Fibroblast of skin of right biceps (primary cell): ENCODE measurements at regions not wholly inside any gene's neighbourhood (a gene's known extent, or its start where the extent isn't known, plus 50 kb on each side); places are given as distances from the start of the nearest gene placed in this dataset.

Source experiments
- DNase-seq: peaks from one replicate; pipeline ENCODE4 v3.0.0-alpha.2; 2013

DNA sequence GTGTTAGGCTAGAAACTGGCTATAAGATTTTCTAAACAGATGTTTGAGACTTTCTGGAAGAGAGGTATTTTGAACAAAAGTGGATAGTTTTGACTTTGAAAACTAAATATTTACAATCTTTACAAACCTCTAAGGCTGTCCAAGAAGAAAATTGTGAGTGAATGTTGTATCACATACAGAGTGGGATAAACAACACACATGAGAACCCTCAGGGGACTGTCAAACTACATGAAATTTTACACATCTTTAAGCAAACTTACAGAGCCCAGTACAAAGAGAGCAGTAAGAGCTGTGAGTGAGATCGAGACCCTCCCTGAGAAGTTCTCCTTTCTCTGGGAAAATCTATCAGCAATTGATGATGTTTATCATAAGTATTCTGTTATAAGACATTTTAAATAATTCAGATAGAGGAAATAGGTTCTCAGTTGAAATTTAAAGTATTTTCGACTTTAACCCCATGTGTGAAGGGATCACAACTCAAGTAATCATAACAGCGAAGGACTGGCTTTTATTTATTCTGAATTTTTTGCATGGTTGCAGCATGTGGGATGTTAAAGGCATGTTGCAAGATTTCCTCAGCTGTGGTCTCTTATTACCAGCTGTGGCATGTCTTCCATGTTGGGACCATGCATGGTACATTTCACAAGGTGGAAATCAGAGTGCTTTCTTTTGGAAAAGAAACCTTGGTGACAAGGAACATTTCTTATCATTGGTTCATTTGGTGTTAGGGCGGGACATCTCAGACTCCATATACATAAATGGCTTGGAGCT lies 264.0 kb upstream of the PRICKLE1 start:
- no peak for DNase-seq

DNA sequence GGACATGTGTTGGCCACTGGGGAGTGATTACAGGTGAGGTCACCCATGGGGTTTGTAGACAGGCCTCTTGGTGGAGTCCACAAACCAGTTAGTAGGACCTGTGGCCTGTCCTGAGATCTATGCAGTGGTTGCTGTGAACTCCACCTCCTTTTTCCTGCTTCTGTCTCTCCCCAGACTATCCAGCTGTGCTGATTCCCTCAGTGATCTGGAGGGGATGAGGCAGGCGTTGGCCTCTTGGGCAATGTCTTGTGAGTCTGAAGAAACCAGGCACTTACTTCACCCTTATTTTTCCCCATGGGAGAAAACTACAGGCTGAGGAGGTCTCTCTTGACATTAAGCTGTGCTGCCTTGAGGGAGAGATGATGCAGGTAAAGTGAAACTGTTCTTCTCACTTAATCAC lies 257.2 kb upstream of the PRICKLE1 start:
- DNase-seq, result no peak

DNA sequence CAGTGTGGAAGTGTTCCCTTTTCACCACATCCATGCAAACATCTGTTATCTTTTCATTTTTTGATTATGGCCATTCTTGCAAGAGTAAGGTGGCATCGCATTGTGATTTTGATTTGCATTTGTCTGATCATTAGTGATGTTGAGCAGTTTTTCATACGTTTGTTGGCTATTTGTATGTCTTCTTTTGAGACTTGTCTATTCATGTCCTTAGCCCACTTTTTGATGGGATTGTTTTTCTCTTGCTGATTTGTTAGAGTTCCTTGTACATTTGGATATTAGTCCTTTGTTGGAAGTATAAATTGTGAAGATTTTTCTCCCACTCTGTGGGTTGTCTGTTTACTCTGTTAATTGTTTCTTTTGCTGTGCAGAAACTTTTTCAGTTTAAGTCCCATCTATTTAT lies 244.5 kb upstream of the PRICKLE1 start:
- DNase-seq, result no peak

DNA sequence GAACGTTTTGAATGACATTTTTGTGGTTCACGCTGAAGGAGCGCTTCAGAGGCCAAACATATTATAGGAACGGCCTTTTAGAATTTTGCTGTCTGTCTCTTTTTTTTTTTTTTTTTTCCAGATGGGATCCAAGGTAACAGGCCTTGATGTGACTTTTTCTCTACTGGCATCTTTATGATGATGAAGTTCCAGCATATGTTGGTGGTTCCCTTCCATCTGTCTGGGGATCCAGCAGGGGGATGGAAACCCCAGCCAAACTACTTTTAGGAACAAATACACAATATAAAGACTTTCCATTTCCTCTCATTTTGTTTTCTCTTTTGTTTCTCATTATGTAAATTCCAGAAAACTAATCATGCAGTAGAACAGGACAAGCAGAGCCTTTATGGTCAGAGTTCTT lies 239.3 kb upstream of the PRICKLE1 start:
- peak; percentile 23 for DNase-seq

DNA sequence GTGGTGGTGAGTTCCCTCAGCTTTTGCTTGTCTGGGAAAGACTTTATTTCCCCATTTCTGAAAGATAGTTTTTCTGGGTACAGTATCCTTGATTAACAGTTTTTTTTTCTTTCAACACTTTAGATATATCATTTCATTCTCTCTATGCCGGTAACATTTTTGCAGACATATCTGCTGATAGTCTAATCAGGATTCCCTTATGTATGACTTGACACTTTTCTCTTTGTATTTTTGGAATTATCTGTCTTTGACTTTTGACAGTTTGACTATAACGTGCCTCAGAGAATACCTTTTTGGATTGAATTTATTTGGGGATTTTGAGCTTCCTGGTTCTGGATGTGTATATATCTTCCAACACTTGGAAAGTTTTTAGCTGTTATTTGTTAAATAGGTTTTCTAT lies 234.8 kb upstream of the PRICKLE1 start:
- DNase-seq, result no peak

DNA sequence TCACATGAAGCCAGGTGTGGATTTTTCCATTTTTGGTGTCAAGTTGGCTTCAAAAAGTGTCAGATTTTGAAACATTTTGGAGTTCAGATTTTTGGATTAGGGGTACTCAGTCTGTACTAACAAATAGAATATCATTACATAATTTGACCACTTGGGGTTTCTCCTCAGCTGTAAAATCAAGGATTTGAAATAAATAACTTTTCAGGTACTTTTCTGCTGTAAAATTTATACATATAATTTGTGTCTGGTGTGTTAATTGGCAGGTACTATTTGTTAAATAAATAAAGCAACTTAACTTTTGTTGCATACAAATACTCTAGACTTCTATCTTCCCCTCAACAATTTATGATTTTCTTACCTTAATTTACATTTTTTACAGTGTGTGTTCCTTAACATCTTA lies 234.1 kb upstream of the PRICKLE1 start:
- DNase-seq, result no peak

DNA sequence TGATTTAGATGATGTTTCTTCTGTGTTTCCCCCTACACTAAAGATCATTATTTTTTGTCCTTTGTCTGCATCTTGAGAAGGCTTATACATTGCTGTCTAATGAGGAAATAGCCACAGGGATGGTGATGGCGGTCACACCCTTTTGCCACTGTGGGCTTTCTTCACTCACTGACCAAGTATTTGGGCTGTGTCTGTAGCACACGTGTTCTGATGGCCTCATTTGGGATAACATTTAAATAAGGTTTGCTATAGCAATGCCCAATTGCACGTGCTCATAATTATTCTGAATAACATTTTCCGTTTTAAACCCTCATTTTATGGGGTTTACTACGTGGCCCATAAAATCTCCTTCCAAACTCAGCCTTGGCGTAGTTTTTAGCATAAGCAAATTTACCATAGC lies 230.3 kb upstream of the PRICKLE1 start:
- no peak for DNase-seq

DNA sequence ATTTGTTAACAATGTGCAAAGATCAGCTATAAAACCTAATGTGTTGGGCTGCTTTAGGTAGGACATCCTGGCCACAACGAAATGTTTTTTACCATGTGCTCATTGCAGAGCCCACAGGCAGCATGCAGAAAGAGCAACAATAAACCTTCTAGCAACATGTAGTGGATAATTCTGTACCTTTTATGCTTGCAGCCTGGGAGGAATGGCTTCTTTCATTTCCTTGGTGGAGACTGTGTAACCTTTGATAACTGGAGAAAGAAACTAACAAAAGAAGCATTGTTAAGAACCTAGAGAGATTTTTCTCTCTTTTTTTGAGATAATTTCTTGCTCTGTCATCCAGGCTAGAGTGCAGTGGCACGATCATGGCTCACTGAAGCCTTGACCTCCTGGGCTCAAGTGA lies 225.5 kb upstream of the PRICKLE1 start:
- no peak for DNase-seq

DNA sequence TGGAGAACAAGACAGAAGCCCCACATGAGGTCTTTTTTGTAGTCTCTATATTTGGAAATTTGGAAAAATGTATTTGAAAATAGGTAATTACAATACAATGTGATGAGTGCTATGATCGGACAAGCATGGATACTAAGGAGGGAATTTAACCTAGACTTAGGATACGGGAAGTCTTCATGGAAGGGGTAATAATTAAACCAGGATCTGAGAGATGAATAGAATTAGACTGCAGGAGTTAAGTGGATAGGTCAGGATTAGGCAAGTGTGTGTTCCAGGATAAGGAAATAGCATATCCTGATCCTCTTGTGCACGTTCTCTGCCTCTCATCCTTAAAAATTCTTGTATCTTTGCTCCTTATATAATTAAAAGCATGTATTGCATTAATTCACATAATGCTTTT lies 223.3 kb upstream of the PRICKLE1 start:
- DNase-seq, result no peak

DNA sequence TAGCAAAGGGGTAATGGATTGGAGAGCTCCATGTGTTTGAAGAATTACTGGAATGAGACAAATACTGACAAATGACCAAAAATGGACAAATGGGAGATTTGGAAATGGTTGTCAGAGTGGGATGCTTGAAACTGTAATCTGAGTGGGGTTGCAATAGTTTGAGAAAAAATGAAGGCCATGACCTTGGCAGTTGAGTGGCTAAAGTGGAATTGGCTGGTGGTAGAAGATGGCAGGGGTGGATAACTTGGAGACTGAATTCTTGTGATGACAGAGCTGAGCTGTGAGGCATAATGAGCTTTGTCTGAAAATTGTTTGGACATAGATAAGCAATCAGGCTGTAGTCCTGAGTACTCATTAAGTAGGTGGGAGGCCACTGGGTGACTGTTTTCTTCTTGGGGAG lies 222.5 kb upstream of the PRICKLE1 start:
- DNase-seq, result no peak

DNA sequence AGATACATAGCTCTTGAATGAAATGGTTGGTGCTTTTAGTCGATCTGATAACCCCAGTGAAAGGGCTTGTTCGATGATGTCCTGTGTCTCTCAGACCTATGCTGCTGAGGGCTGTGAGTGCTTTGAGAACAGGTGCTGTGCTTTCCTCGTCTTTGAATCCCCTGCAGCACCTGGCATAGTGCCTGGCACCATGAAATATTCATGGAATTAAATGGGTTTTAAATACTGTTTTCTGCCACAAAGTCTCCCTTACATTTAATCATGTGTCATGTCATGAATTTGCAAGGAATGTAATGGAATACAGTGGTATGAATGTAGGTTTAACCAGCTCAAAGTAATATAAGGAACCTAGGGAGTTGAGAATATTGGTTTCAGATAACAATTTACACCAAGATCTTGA lies 220.5 kb upstream of the PRICKLE1 start:
- peak; percentile 66 for DNase-seq

DNA sequence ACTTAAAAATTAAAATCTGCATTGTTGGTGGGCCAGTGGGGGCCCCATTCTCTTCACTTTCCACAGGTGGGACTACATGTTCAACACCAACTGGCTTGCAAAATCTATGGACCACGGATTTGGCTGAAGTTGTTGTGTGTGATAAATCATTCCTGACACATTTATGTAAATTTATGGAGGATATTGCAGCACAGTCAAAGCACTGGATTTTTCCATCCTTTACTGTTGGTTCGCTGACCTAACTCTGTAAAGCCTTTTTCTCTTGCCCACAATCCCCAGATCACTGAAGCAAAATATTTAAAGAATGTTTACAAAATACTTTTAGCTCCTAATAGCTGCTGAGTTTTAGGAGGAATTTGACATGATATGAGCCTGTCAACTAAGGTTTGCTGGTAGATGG lies 219.7 kb upstream of the PRICKLE1 start:
- DNase-seq, result peak; percentile 74

DNA sequence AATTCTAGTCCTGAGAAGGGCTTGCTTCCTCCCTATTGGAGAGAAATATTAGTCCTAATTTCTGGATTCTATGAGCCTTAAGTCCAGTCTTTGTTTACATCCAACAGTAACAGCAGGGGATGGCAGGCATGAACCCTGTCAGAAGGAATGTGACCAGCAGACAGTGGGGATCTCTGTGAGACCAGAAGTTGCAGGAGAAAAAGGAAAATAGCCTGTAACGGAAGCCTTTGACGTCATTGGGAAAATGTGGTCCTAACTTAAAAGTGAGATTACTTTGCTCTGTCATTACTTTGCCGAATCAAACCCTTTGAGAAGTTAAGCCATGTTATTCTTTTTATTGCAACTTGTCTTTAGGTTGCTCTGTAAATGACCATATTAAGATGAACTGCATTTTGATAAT lies 218.2 kb upstream of the PRICKLE1 start:
- no peak for DNase-seq

DNA sequence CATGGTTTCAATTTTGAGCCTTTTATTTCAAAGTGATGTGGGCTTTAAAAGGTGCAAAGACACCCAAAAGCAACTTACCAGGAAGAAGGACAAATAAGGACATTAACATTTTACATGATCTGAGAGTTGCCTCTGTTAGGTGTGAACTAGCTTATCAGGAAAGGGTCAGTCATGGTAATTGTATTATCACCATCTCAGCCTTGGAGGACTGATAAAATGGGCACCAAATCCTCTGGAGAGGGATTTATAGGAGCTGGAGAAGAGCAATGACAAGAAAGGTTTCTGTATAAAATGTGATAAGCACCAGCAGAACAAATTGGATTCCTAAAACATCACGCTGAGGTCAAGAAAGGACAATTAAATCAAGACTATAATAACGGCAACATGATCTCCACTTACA lies 217.7 kb upstream of the PRICKLE1 start:
- no peak for DNase-seq

DNA sequence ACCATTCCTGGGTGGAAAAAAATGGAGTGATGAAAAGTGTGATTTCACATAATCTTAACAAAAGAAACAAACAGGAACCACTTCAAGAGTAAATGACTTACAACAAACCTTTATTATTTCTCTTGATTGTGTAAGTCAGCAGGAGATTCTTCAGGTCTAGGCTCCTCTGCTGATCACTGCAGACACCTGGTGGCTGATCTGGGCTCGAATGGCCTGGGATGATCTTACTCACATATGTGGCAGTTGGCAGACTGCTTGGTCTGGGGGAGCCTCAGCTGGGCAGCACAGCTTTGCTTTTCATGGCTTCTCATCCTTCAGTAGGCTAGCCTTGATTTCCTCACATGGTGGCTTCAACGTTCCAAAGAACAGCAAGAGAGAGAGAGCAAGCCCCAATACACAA lies 215.4 kb upstream of the PRICKLE1 start:
- DNase-seq, result no peak

DNA sequence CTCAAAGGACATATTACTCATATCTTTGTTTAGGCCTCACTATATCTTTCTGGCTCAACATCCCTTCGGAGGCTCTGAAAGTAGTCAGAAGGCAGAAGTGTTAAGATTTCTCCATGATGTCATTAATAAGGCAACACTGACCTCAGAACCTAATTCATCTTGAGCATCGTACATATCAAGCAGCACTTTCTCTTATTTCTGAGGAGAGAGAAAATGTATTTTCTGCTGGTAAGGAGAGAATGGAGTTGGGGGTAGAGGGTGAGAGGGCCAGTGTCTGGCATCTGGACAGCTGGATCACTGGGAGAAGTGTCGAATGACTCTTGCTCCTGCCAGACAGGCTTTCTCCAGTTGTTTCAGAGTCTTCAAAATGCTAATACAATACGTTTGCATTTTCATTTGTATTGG lies 213.2 kb upstream of the PRICKLE1 start:
- peak; percentile 35 for DNase-seq

DNA sequence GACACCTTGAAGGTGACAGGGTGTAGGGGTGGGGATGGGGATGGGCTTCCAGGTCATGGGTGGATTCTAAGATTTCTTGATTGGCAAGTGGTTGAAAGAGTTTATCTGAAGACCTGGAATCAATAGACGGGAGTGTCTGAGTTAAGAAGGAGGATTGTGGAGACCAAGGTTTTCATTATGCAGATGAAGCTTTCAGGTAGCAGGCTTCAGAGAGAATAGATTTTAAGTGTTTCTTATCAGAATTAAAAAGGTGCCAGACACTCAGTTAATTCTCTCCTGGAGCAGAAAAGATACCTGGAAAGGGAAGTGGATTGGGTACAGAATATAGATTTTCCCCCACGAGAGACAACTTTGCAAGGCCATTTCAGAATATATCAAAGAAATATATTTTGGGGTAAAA lies 211.7 kb upstream of the PRICKLE1 start:
- DNase-seq, result no peak

DNA sequence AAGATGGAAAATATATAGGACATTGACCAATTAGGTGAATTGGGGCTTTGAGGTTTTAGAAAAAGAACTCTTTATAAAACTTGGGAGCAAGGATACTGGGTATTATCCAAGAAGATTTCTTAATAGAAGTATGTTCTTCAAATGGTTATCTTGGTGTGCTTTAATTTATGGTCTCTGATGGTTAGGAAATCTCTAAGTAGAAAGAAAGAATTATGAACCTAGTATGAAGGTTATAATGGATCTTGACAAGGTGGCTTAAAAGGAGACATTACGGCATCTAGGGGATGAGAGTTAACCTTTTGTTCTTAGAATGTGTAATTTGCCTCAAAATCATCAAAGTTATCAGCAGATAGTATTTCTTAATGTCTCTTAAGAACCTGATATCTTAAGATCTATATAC lies 210.4 kb upstream of the PRICKLE1 start:
- no peak for DNase-seq

DNA sequence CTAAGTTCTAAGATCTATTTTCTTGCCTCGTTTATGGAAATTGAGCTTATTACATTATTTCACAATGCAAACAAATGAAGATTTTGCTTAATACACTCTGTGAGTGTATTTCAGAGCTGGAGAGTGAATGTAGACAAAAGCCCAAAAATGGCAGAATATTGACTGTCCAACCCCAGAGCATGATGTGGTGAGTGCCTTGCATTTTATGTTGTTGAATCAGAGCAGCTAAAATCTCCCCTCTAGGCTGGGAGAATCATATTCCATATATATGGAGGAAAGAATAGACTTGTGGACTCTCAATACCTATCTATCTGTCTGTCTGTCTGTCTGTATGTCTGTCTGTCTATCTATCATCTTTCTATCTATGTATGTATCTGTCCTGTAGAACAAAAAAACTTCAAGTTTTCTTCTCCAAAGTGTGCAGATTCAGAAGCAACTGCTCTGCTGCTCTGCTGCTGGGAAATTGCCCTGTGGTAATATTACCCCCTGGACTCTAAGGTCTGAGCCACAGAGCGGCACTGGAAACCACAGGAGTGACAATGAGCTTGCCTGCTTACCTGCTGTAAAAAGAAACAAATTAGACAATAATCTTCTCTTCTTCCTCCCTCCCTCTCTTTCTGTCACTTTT lies 209.4 kb upstream of the PRICKLE1 start:
- peak; percentile 79 for DNase-seq

DNA sequence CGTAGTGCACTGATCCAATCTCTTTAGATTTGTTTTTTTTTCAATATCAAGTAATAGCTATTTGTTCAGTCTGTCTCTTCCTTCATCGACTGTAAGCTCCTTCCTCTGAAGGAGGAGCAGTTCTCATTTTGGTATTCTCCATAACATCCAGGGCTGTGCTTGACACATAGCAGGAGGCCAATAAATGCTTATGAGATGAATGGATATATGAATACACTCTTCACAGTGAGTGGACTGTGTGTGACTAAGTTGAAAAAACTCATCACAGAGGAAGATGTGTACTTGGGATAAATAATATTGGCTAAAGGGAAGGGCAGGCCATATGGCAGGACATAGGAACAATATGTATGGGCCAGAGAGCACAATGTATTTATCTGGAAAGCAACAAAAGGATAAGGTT lies 205.3 kb upstream of the PRICKLE1 start:
- peak; percentile 55 for DNase-seq

DNA sequence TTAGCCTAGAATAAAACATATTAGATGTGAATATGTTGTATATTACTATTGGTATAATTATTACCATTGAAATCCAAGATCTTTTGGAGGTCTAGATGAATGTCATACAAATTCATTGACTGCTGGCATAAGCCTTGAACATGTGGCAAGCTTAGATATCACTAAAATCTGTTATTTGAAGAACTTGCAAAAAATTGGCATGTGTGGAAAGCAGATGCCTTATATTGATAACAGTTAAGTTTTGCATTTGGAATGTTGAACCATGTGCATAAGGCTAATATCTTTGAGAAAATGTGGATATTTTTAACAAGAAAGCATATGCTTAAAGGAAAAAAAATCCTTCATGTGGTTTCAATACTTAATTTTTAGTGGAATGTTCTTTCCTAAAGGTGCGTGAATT lies 203.6 kb upstream of the PRICKLE1 start:
- no peak for DNase-seq

DNA sequence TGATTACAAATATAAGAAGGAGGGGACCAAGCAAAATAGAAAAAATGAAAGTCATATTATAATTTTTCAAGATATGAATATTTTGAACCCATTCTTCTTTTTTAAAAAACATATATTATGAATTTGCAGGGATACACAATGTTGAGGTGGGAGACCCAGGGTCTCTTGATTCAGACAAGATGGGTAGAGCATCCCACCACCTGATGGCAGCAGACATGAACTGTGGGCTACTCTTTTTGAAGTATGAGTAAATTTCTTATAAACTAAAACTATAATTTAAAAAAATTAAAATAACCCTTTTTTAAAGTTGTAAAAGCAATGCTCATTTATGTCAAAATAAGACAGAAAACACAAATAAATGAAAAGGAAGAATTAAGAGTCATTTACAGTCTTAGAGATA lies 202.7 kb upstream of the PRICKLE1 start:
- DNase-seq, result no peak

DNA sequence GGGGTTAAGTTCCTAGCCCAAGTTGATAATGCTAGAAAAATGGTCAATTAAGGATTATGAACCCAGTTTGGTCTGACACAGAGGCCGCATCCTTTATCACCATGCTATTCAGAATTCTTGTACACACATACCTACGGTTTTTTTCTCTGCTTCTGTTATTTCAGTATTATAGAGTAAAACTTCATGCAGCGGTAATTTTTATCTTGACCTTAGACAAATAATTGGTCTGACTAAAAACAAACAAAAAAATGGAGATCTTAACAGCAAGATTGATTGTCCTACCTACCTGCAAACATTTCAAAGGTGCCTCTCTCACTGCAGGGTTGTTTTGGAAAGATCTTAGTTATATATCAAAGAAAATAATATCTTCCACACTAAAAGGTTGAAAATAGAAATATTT lies 201.9 kb upstream of the PRICKLE1 start:
- DNase-seq, result no peak

DNA sequence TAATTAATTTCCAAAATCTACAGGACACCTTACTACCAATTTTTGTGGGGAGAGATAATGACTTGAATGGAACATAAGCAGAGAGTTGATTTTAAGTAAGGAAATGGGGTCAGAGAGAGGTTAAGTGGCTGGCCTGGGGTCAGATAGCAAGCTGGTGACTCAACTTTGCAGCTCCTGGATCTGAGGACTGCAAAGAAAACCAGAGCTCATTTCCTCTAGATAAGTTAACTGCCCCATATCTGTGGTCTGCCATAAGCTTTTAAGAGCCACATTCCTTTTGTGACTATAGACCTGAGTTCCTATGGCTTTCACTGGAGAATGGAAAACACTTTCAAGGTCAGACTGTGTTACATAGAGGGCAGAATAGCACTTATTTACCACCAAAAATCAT lies 201.2 kb upstream of the PRICKLE1 start:
- peak; percentile 84 for DNase-seq
